ENCODE measurements at regions not wholly inside any gene's neighbourhood (a gene's known extent, or its start where the extent isn't known, plus 50 kb on each side); places are given as distances from the start of the nearest gene placed in this dataset.

- Histone ChIP-seq H3K36me3 (ENCODE audit: control insufficient read depth, insufficient read depth, low read length) (no peaks in the 10 kb centered on the region), H3K4me3 (replicated peaks; ENCODE audit: low read depth, low read length) (no peak overlapping the region), H3K27me3 (replicated peaks; ENCODE audit: control insufficient read depth, insufficient read depth, low read length) (no peaks in the 10 kb centered on the region)
- no peak for TF ChIP-seq CTCF (IDR thresholded peaks at IDR 0.05; ENCODE audit: insufficient read depth, low read length, poor library complexity, severe bottlenecking)
- no peak for DNase-seq (ENCODE audit: extremely low read depth, insufficient read length)
These were observed 1196.4 kb upstream of the TENM3 start for GRCh38 chr4:181046809-181047208.

DNA sequence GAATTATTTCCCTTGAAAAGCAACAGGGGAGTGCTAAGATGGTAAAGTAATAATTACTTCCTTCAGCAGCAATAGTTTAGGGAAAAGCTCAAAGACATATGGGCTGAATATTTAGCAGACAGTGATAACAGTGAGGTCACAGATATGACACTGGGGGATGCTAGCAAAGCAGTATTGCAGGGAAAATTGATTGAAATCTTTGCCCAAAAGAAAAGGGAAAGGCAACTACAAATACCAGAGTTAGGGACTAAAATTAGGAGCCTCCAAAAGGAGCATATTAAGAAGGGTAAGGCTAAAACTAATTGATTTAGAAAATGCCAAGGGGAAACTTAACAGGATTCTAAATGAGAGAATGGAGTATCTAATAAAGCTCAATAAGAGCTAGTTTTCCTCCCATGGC lies 1191.3 kb upstream of the TENM3 start:
- no peak for DNase-seq (ENCODE audit: extremely low read depth, insufficient read length)
- TF ChIP-seq CTCF (IDR thresholded peaks at IDR 0.05; ENCODE audit: insufficient read depth, low read length, poor library complexity, severe bottlenecking), result no peak

GRCh38 chr4:181061787-181062186 lies 1181.4 kb upstream of the TENM3 start:
- Histone ChIP-seq H3K36me3 (ENCODE audit: control insufficient read depth, insufficient read depth, low read length) (no peaks in the 10 kb centered on the region), H3K27me3 (replicated peaks; ENCODE audit: control insufficient read depth, insufficient read depth, low read length) (no peaks in the 10 kb centered on the region), H3K4me3 (replicated peaks; ENCODE audit: low read depth, low read length) (no peak overlapping the region)
- no peak for DNase-seq (ENCODE audit: extremely low read depth, insufficient read length)
- TF ChIP-seq CTCF (IDR thresholded peaks at IDR 0.05; ENCODE audit: insufficient read depth, low read length, poor library complexity, severe bottlenecking), result no peak

More for the DNA sequence above, 1191.3 kb upstream of the TENM3 start:
- no peaks in the 10 kb centered on the region for H3K27me3 ChIP-seq (replicated peaks; ENCODE audit: control insufficient read depth, insufficient read depth, low read length)
- H3K4me3 ChIP-seq (replicated peaks; ENCODE audit: low read depth, low read length), result no peak overlapping the region
- no peaks in the 10 kb centered on the region for H3K36me3 ChIP-seq (ENCODE audit: control insufficient read depth, insufficient read depth, low read length)

DNA sequence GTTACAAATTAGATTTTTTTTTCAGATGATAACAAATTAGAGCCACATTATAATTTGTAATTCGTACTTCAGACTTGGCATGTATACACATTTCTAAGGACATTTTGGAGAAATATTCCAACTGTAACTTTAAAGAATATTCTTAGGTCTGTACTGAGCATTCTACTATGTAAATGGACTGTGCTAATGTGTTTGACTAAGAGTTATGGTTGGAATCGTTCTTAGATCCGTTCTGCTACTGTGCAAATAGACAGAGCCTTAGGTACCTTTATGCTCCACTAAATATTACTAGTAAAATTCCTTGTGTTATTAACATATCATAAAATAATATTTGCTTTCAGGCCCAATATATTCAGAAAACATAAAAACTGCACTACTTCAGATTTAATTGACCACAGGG lies 1180.0 kb upstream of the TENM3 start:
- no peak for TF ChIP-seq CTCF (IDR thresholded peaks at IDR 0.05; ENCODE audit: insufficient read depth, low read length, poor library complexity, severe bottlenecking)
- Histone ChIP-seq H3K27me3 (replicated peaks; ENCODE audit: control insufficient read depth, insufficient read depth, low read length) (no peaks in the 10 kb centered on the region), H3K36me3 (ENCODE audit: control insufficient read depth, insufficient read depth, low read length) (no peaks in the 10 kb centered on the region), H3K4me3 (replicated peaks; ENCODE audit: low read depth, low read length) (no peak overlapping the region)
- no peak for DNase-seq (ENCODE audit: extremely low read depth, insufficient read length)

- H3K36me3 ChIP-seq (ENCODE audit: control insufficient read depth, insufficient read depth, low read length), result no peaks in the 10 kb centered on the region
- no peaks in the 10 kb centered on the region for H3K27me3 ChIP-seq (replicated peaks; ENCODE audit: control insufficient read depth, insufficient read depth, low read length)
- no peak overlapping the region for H3K4me3 ChIP-seq (replicated peaks; ENCODE audit: low read depth, low read length)
- TF ChIP-seq CTCF (IDR thresholded peaks at IDR 0.05; ENCODE audit: insufficient read depth, low read length, poor library complexity, severe bottlenecking), result no peak
- no peak for DNase-seq (ENCODE audit: extremely low read depth, insufficient read length)
These were observed 1165.9 kb upstream of the TENM3 start for GRCh38 chr4:181077341-181077740.

GRCh38 chr4:181078196-181078595 lies 1165.0 kb upstream of the TENM3 start:
- no peak for TF ChIP-seq CTCF (IDR thresholded peaks at IDR 0.05; ENCODE audit: insufficient read depth, low read length, poor library complexity, severe bottlenecking)
- Histone ChIP-seq H3K27me3 (replicated peaks; ENCODE audit: control insufficient read depth, insufficient read depth, low read length) (no peaks in the 10 kb centered on the region), H3K4me3 (replicated peaks; ENCODE audit: low read depth, low read length) (no peak overlapping the region), H3K36me3 (ENCODE audit: control insufficient read depth, insufficient read depth, low read length) (no peaks in the 10 kb centered on the region)
- no peak for DNase-seq (ENCODE audit: extremely low read depth, insufficient read length)
